GM06990 (cell line): ENCODE measurements at regions not wholly inside any gene's neighbourhood (a gene's known extent, or its start where the extent isn't known, plus 50 kb on each side); places are given as distances from the start of the nearest gene placed in this dataset.
"Not testable (repeated sequence)": the region's sequence is repeated elsewhere in the genome, so short reads cannot be mapped to it uniquely, and the experiment has no call there.

Experiments
- DNase-seq: peaks from one replicate; pipeline ENCODE4 v3.0.0-alpha.2; 2011; ENCODE audit not compliant: insufficient read length; ENCODE audit errors: extremely low read depth
- H3K27me3 ChIP-seq: replicated peaks from 2 replicates; pipeline ENCODE4 v1.6.0; 2011; ENCODE audit warnings: low read length; ENCODE audit not compliant: control insufficient read depth, insufficient read depth
- H3K36me3 ChIP-seq: 2 replicates; pipeline ENCODE4 v1.5.1; 2011; ENCODE audit warnings: low read length; ENCODE audit not compliant: control insufficient read depth, insufficient read depth
- H3K4me3 ChIP-seq: replicated peaks from 2 replicates; pipeline ENCODE4 v1.5.1; 2011; ENCODE audit warnings: low read depth, mild to moderate bottlenecking, control low read depth, low read length
- TF ChIP-seq, protein P1 (sequence below): IDR thresholded peaks from 2 replicates; pipeline ENCODE4 v1.5.1; 2011; ENCODE audit warnings: low read length, control low read depth, mild to moderate bottlenecking, inconsistent platforms; ENCODE audit not compliant: insufficient read depth, poor library complexity, severe bottlenecking

GRCh38 chr9:89679016-89679415 is 74.2 kb downstream of the GADD45G start:
- DNase-seq: no peak
- TF ChIP-seq, protein P1, sequence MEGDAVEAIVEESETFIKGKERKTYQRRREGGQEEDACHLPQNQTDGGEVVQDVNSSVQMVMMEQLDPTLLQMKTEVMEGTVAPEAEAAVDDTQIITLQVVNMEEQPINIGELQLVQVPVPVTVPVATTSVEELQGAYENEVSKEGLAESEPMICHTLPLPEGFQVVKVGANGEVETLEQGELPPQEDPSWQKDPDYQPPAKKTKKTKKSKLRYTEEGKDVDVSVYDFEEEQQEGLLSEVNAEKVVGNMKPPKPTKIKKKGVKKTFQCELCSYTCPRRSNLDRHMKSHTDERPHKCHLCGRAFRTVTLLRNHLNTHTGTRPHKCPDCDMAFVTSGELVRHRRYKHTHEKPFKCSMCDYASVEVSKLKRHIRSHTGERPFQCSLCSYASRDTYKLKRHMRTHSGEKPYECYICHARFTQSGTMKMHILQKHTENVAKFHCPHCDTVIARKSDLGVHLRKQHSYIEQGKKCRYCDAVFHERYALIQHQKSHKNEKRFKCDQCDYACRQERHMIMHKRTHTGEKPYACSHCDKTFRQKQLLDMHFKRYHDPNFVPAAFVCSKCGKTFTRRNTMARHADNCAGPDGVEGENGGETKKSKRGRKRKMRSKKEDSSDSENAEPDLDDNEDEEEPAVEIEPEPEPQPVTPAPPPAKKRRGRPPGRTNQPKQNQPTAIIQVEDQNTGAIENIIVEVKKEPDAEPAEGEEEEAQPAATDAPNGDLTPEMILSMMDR: no peak
- H3K4me3 ChIP-seq: no peak overlapping the region
- no peaks in the 10 kb centered on the region for H3K36me3 ChIP-seq
- H3K27me3 ChIP-seq: no peaks in the 10 kb centered on the region; the same call in 1 of the 2 replicates

- TF ChIP-seq, protein P1: no peak
- H3K36me3 ChIP-seq: no peaks in the 10 kb centered on the region
- DNase-seq: no peak
- H3K27me3 ChIP-seq: no peaks in the 10 kb centered on the region; the same call in 1 of the 2 replicates
- no peak overlapping the region for H3K4me3 ChIP-seq
These were observed 74.8 kb downstream of the GADD45G start for GRCh38 chr9:89679581-89679980.

DNA sequence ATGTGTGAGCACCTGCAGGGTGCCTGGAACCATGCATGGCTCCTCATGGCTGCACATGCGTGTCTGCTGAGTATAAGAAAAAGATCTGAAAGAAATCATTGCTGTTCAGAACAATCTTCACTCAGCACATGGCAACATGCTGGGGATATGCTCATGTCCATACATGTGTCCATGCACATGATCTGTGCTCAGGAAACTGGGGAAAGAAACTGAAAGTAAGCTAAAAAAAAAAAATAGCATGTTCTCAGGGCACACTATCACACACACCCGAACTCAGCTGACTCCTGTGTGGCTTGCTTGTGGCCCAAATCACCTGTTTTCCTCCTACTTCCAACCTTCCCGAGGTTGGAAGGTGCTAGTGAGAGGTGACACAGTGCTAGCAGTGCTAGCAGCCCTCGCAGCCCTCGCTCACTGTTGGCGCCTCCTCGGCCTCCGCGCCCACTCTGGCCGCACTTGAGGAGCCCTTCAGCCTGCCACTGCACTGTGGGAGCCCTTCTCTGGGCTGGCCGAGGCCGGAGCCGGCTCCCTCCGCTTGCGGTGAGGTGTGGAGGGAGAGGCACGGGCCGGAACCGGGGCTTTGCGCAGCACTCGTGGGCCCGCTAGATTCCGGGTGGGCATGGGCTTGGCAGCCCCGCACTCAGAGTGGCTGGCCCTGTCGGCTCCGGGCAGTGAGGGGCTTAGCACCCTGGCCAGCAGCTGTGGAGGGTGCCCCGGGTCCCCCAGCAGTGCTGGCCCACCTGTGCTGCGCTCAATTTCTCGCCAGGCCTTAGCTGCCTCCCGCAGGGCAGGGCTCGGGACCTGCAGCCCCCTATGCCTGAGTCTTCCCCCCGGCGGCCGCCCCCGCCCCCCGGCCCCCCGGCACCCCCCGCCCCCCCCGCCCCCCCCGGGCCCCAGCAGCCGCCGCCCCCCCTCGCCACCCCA is 76.0 kb downstream of the GADD45G start:
- Histone ChIP-seq H3K27me3 (no peaks in the 10 kb centered on the region; the same call in 1 of the 2 replicates), H3K4me3 (no peak overlapping the region), H3K36me3 (no peaks in the 10 kb centered on the region)
- no peak for DNase-seq
- TF ChIP-seq, protein P1: no peak

DNA sequence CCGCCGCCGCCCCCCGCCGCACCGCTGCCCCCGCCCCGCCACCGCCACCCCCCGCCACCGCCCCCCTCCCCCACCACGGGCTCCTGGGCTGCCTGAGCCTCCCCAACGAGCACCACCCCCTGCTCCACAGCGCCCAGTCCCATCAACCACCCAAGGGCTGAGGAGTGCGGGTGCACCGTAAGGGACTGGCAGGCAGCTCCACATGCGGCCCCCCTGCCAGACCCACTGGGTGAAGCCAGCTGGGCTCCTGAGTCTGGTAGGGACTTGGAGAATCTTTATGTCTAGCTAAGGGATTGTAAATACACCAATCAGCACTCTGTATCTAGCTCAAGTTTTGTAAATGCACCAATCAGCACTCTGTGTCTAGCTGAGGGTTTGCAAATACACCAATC is 76.7 kb downstream of the GADD45G start:
- H3K36me3 ChIP-seq, H3K4me3 ChIP-seq, DNase-seq, H3K27me3 ChIP-seq: not testable (repeated sequence)

DNA sequence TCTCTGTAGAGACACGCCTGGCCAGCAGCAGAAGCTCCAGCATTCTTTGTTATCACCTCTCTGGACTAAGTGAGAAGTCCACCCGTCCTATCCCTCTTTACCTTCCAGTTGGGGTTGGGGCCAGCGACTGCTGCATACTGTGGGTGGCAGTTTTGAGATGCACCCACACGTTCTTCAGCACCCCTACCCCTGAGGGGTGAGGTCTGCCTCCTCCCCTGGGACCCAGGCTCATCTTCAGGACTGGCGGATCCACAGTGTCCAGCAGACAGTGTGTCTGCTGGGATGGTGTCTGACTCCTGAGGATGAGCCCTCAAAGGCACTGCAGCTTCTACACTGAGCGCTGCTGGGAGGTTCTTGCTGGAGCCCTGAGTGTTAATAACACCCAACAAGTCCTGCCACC is 78.8 kb downstream of the GADD45G start:
- DNase-seq: no peak
- H3K36me3 ChIP-seq: no peaks in the 10 kb centered on the region
- no peaks in the 10 kb centered on the region; the same call in 1 of the 2 replicates for H3K27me3 ChIP-seq
- TF ChIP-seq, protein P1: no peak
- H3K4me3 ChIP-seq: no peak overlapping the region

DNA sequence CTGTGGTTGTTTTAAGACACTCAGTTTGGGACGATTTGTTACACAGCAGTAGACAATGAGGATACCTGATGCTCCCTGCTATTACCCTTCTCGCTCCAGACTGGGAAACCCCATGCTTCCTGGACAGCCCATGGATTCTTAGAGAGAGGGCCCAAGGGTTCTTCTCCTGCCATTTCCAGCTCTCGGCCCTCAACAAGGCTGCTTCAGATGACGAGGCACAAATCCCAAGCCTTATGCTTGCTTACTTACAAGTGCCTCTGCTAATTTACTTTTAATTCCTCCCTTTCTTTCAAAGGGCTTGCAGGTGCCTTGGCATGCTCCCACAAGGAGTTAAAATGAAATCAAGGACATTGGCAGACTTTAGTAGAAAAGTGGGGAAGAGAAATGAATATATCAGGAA is 79.4 kb downstream of the GADD45G start:
- TF ChIP-seq, protein P1: no peak
- Histone ChIP-seq H3K36me3 (no peaks in the 10 kb centered on the region), H3K27me3 (no peaks in the 10 kb centered on the region), H3K4me3 (no peak overlapping the region)
- DNase-seq: no peak
